A549 (cell line): ENCODE measurements at regions not wholly inside any gene's neighbourhood (a gene's known extent, or its start where the extent isn't known, plus 50 kb on each side); places are given as distances from the start of the nearest gene placed in this dataset.

Experiments used
- ATAC-seq, 2 experiments: fragments of 200-7000 bp in 1 of 2; fragments of >200 bp in 1 of 2; cut with Nextera tagmentation in 1 of 2; cut with Tn5 transposase in 1 of 2; 3 replicates each; pipeline versions ENCODE4 v1.8.0 to v1.9.1; 2018 to 2020; ENCODE audit warnings: mild to moderate bottlenecking in 1 of 2, moderate library complexity in 1 of 2
- CTCF ChIA-PET: fragments of 300-600 bp; sonication (Branson Sonifier 250); formaldehyde crosslinking; extraction: SDS; loops from one replicate; lab custom pipeline; 2021; ENCODE audit warnings: antibody characterized with exemption, inconsistent platforms; lab: Yijun Ruan, JAX
- POLR2A ChIA-PET: fragments of 350-600 bp; formaldehyde crosslinking; extraction: SDS; loops from one replicate; lab custom pipeline; 2021; ENCODE audit warnings: antibody characterized with exemption, inconsistent platforms; lab: Yijun Ruan, JAX
- DNase-seq, 2 experiments: peaks; one replicate each; pipeline versions ENCODE4 v3.0.0 to v3.0.0-alpha.2; 2011 to 2016; ENCODE audit warnings: low read depth in 1 of 2, low spot score in 1 of 2
- FAIRE-seq: peaks from 2 replicates; lab custom pipeline; 2011; peaks lifted over from hg19 to GRCh38; lab: Jason Lieb, UNC
- H3K27ac ChIP-seq, 2 experiments: fragments of >200 bp; sonication (Bioruptor Twin); formaldehyde crosslinking; 3 replicates each; pipeline ENCODE4 v1.5.1; 2016 to 2017
- H3K4me1 ChIP-seq: fragments of >200 bp; sonication (Bioruptor Twin); formaldehyde crosslinking; 3 replicates; pipeline ENCODE4 v1.6.1; 2016
- H3K4me2 ChIP-seq: fragments of >200 bp; sonication (Bioruptor Twin); formaldehyde crosslinking; 3 replicates; pipeline ENCODE4 v1.6.1; 2016
- H3K4me3 ChIP-seq: fragments of >200 bp; sonication (Bioruptor Twin); formaldehyde crosslinking; 3 replicates; pipeline ENCODE4 v1.5.1; 2016
- H3K9me3 ChIP-seq: fragments of >200 bp; sonication (Bioruptor Twin); formaldehyde crosslinking; 3 replicates; pipeline ENCODE4 v1.6.1; 2016
- BHLHE40 ChIP-seq: IDR thresholded peaks from 2 replicates; pipeline ENCODE4 v1.6.1; 2012; ENCODE audit warnings: low read depth, low read length, inconsistent platforms
- CBX2 ChIP-seq: fragments of 200-600 bp; sonication (generic); IDR thresholded peaks from 2 replicates; pipeline ENCODE4 v1.6.1; 2016; ENCODE audit warnings: low read depth, mild to moderate bottlenecking, borderline replicate concordance
- CBX8 ChIP-seq: fragments of 200-600 bp; sonication (generic); IDR thresholded peaks from 2 replicates; pipeline ENCODE4 v1.6.1; 2016
- CHD2 ChIP-seq: fragments of 150-350 bp; IDR thresholded peaks from 2 replicates; pipeline ENCODE4 v1.6.1; 2014; ENCODE audit warnings: low read length; ENCODE audit not compliant: partially characterized antibody
- EHMT2 ChIP-seq: fragments of 200-600 bp; sonication (generic); IDR thresholded peaks from 2 replicates; pipeline ENCODE4 v1.6.1; 2016; ENCODE audit warnings: antibody characterized with exemption, low read depth, mild to moderate bottlenecking, moderate library complexity
- EP300 ChIP-seq, 2 experiments: fragments of >200 bp; sonication (Bioruptor Twin); formaldehyde crosslinking; IDR thresholded peaks; 2 replicates in 1 of 2; 3 replicates in 1 of 2; pipeline ENCODE4 v1.6.1; 2016 to 2017
- FOSL2 ChIP-seq, 2 experiments: fragments of 450-650 bp in 1 of 2; fragments of >200 bp in 1 of 2; sonication (Bioruptor Twin) in 1 of 2; formaldehyde crosslinking; IDR thresholded peaks; 2 replicates each; pipeline versions ENCODE4 v1.5.0 to v1.6.1; 2016 to 2020; ENCODE audit warnings: mild to moderate bottlenecking in 1 of 2, moderate library complexity in 1 of 2
- FOXS1 ChIP-seq: fragments of 250-450 bp; sonication (Bioruptor Pico); IDR thresholded peaks from 2 replicates; pipeline ENCODE4 v1.5.0; 2020; ENCODE audit warnings: mild to moderate bottlenecking, moderate library complexity
- GATA3 ChIP-seq: IDR thresholded peaks from 2 replicates; pipeline ENCODE4 v1.6.1; 2012; ENCODE audit warnings: borderline replicate concordance
- HOXB13 ChIP-seq: fragments of 250-450 bp; sonication (Bioruptor Pico); IDR thresholded peaks from 2 replicates; pipeline ENCODE4 v1.5.0; 2020; ENCODE audit warnings: low read depth, mild to moderate bottlenecking, moderate library complexity
- HOXB5 ChIP-seq: fragments of 250-450 bp; sonication (Bioruptor Pico); IDR thresholded peaks from 2 replicates; pipeline ENCODE4 v1.5.0; 2020; ENCODE audit warnings: mild to moderate bottlenecking, moderate library complexity
- MAFK ChIP-seq: fragments of 450-650 bp; IDR thresholded peaks from 2 replicates; pipeline ENCODE4 v1.6.1; 2014; ENCODE audit not compliant: partially characterized antibody
- MYC ChIP-seq: IDR thresholded peaks from 2 replicates; pipeline ENCODE4 v1.6.1; 2012; ENCODE audit warnings: mild to moderate bottlenecking, inconsistent platforms, low read length, improper control_type of control experiment, borderline replicate concordance
- NPAS2 ChIP-seq: fragments of 250-450 bp; sonication (Bioruptor Pico); IDR thresholded peaks from 2 replicates; pipeline ENCODE4 v1.8.0; 2022; ENCODE audit warnings: mild to moderate bottlenecking, moderate library complexity, borderline replicate concordance
- PHF8 ChIP-seq: fragments of 200-600 bp; sonication (generic); IDR thresholded peaks from 2 replicates; pipeline ENCODE4 v1.6.1; 2016; ENCODE audit warnings: low read depth, mild to moderate bottlenecking, antibody characterized with exemption, moderate library complexity, borderline replicate concordance
- POLR2AphosphoS2 ChIP-seq: conservative IDR thresholded peaks from 2 replicates; pipeline ENCODE4 v1.6.1; 2012; ENCODE audit warnings: low read length, improper control_type of control experiment, inconsistent platforms
- RAD21 ChIP-seq, 2 experiments: fragments of >200 bp in 1 of 2; sonication (Bioruptor Twin) in 1 of 2; formaldehyde crosslinking in 1 of 2; IDR thresholded peaks in 1 of 2; conservative IDR thresholded peaks in 1 of 2; 2 replicates in 1 of 2; 3 replicates in 1 of 2; pipeline ENCODE4 v1.6.1; 2012 to 2018; ENCODE audit warnings: inconsistent platforms in 1 of 2
- RCOR1 ChIP-seq: fragments of 150-350 bp; IDR thresholded peaks from 2 replicates; pipeline ENCODE4 v1.6.1; 2014; ENCODE audit warnings: antibody characterized with exemption, low read length, low read depth
- RFX5 ChIP-seq: fragments of 450-650 bp; IDR thresholded peaks from 2 replicates; pipeline ENCODE4 v1.7.1; 2014; ENCODE audit warnings: antibody characterized with exemption, mild to moderate bottlenecking, moderate library complexity
- SREBF2 ChIP-seq: fragments of 450-650 bp; IDR thresholded peaks from 2 replicates; pipeline ENCODE4 v1.6.1; 2014; ENCODE audit warnings: mild to moderate bottlenecking, moderate library complexity
- TFCP2L1 ChIP-seq: fragments of 250-450 bp; sonication (Bioruptor Pico); IDR thresholded peaks from 2 replicates; pipeline ENCODE4 v1.5.0; 2021; ENCODE audit warnings: mild to moderate bottlenecking
- TP53 ChIP-seq: fragments of 250-450 bp; sonication (Bioruptor Pico); IDR thresholded peaks from 2 replicates; pipeline ENCODE4 v1.5.0; 2021; ENCODE audit warnings: mild to moderate bottlenecking, moderate library complexity
- ZSCAN20 ChIP-seq: fragments of 250-450 bp; sonication (Bioruptor Pico); IDR thresholded peaks from 2 replicates; pipeline ENCODE4 v1.8.0; 2022; ENCODE audit warnings: mild to moderate bottlenecking, moderate library complexity
- WGBS: methylation state at CpG from one replicate; pipeline ENCODE4 v1.1.6; 2017; ENCODE audit errors: missing lambda C conversion rate; 5-methylcytosine and 5-hydroxymethylcytosine counted together
- TF ChIP-seq, protein P1 (sequence below): fragments of >200 bp; sonication (Bioruptor Twin); formaldehyde crosslinking; IDR thresholded peaks from 2 replicates; pipeline ENCODE4 v1.6.1; 2016
- TF ChIP-seq, protein P2 (sequence below): fragments of >200 bp; sonication (Bioruptor Twin); formaldehyde crosslinking; IDR thresholded peaks from 3 replicates; pipeline ENCODE4 v1.5.1; 2016
- TF ChIP-seq, protein P3 (sequence below): IDR thresholded peaks from 2 replicates; pipeline ENCODE4 v1.6.1; 2012
- TF ChIP-seq, protein P4 (sequence below): IDR thresholded peaks from 2 replicates; pipeline ENCODE4 v1.6.1; 2012; ENCODE audit warnings: low read depth, borderline replicate concordance
- TF ChIP-seq, protein P5 (sequence below): fragments of 150-350 bp; IDR thresholded peaks from 2 replicates; pipeline ENCODE4 v1.6.1; 2014; ENCODE audit warnings: low read depth, mild to moderate bottlenecking, low read length
- TF ChIP-seq, protein P6 (sequence below): IDR thresholded peaks from 2 replicates; pipeline ENCODE4 v1.6.1; 2012

DNA sequence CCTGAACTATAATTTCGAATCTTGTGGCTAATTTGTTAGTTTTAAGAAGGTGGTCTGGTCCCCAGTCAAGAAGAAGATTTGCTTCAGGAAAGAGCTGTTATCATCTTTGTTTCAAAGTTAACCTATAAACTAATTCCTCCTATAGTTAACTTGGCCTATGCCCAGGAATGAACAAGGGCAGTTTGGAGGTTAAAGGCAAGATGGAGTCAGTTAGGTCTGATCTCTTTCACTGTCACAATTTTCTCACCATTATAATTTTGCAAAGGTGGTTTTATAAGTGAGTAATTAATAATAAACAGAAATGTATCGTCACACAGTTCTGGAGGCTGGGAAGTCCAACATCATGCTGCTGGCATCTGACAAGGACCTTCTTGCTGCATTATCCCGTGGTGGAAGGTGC is 238.6 kb downstream of the PIK3R1 start (continued):
- TF ChIP-seq GATA3 (no peak), CBX8 (no peak), ZSCAN20 (CRISPR knock-in tag) (no peak)
- TF ChIP-seq, protein P1, sequence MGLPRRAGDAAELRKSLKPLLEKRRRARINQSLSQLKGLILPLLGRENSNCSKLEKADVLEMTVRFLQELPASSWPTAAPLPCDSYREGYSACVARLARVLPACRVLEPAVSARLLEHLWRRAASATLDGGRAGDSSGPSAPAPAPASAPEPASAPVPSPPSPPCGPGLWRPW, result no peak

DNA sequence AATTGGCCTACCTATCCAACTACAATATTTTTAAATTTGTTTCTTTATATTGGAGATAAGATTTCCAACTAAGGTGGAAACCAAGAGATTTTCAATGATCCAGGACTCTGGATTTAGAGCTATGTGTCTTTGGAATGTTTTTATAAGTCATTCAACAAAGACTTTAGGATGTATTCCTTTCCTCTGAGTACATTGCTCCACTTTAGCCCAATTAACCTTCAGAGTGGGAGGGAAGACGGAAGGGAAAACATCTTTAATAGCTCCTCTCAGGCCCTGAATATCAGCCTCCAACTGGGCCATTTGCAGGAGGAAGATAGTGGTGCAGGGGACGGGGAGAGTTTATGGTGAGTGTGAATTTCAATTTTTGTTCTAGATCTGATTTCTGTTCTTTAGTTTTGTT is 239.2 kb downstream of the PIK3R1 start:
- ChIA-PET CTCF (interaction anchor here (0.6 kb wide), 1 partner anchor 19 kb away, joined by 3 read pairs; no protein-coding TSS in a partner anchor), POLR2A (no interaction called here)
- WGBS, result 86% methylated on average over 2 of the region's 2 CpGs
- TF ChIP-seq, protein P2, sequence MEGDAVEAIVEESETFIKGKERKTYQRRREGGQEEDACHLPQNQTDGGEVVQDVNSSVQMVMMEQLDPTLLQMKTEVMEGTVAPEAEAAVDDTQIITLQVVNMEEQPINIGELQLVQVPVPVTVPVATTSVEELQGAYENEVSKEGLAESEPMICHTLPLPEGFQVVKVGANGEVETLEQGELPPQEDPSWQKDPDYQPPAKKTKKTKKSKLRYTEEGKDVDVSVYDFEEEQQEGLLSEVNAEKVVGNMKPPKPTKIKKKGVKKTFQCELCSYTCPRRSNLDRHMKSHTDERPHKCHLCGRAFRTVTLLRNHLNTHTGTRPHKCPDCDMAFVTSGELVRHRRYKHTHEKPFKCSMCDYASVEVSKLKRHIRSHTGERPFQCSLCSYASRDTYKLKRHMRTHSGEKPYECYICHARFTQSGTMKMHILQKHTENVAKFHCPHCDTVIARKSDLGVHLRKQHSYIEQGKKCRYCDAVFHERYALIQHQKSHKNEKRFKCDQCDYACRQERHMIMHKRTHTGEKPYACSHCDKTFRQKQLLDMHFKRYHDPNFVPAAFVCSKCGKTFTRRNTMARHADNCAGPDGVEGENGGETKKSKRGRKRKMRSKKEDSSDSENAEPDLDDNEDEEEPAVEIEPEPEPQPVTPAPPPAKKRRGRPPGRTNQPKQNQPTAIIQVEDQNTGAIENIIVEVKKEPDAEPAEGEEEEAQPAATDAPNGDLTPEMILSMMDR, result no peak
- TF ChIP-seq HOXB5 (CRISPR knock-in tag) (no peak), EHMT2 (no peak), CBX8 (no peak), CHD2 (no peak), MAFK (no peak), HOXB13 (CRISPR knock-in tag) (no peak), TP53 (CRISPR knock-in tag) (no peak), CBX2 (no peak), RAD21 (conservative IDR thresholded peaks at IDR 0.05 in 1 of 2, IDR thresholded peaks at IDR 0.05 in 1 of 2) (no peak), PHF8 (no peak)
- TF ChIP-seq, protein P3, sequence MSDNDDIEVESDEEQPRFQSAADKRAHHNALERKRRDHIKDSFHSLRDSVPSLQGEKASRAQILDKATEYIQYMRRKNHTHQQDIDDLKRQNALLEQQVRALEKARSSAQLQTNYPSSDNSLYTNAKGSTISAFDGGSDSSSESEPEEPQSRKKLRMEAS, result no peak
- no peak overlapping the region for H3K4me2 ChIP-seq
- DNase-seq (no peak), ATAC-seq (no peak), FAIRE-seq (no peak)
- H3K4me1 ChIP-seq, result peaks cover 30% of the 10 kb centered on the region
- no peaks in the 10 kb centered on the region for H3K9me3 ChIP-seq
- H3K4me3 ChIP-seq, result no peak overlapping the region
- no peak overlapping the region for H3K27ac ChIP-seq

DNA sequence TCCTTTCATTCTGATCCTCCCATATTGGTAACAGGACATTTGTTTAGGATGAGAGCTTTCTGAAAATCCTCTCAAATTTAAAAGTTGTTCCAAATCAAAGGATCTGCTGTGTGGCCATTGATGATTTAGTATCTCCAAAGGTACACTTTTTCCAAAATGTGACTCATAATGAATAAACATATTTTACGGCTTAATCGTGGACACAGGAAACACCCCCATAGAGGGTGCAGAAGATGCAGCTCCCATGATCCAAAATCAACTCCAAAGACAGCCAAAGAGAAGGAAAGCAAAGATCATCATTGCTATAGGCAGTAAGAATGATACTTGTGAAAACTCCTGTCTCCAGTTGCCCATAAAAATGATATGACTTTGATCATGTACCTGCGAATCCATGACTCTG is 239.7 kb downstream of the PIK3R1 start:
- Histone ChIP-seq H3K4me1 (peaks cover 30% of the 10 kb centered on the region), H3K9me3 (no peaks in the 10 kb centered on the region)
- no peak for DNase-seq
- TF ChIP-seq EP300 (IDR thresholded peaks at IDR 0.05), result no peak
- TF ChIP-seq, protein P3, result no peak
- TF ChIP-seq TP53 (CRISPR knock-in tag), result no peak
- TF ChIP-seq, protein P4, sequence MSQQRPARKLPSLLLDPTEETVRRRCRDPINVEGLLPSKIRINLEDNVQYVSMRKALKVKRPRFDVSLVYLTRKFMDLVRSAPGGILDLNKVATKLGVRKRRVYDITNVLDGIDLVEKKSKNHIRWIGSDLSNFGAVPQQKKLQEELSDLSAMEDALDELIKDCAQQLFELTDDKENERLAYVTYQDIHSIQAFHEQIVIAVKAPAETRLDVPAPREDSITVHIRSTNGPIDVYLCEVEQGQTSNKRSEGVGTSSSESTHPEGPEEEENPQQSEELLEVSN, result no peak
- no peak for TF ChIP-seq RFX5
- no peak for TF ChIP-seq BHLHE40
- no peak for TF ChIP-seq CBX8
- no peak for TF ChIP-seq TFCP2L1 (CRISPR knock-in tag)
- TF ChIP-seq FOXS1 (CRISPR knock-in tag), result no peak
- no peak for TF ChIP-seq POLR2AphosphoS2
- TF ChIP-seq CHD2, result no peak
- TF ChIP-seq CBX2, result no peak
- TF ChIP-seq, protein P5, sequence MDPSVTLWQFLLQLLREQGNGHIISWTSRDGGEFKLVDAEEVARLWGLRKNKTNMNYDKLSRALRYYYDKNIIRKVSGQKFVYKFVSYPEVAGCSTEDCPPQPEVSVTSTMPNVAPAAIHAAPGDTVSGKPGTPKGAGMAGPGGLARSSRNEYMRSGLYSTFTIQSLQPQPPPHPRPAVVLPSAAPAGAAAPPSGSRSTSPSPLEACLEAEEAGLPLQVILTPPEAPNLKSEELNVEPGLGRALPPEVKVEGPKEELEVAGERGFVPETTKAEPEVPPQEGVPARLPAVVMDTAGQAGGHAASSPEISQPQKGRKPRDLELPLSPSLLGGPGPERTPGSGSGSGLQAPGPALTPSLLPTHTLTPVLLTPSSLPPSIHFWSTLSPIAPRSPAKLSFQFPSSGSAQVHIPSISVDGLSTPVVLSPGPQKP, result no peak
- no peak for TF ChIP-seq FOSL2 (IDR thresholded peaks at IDR 0.05)
- no peak for TF ChIP-seq FOSL2 (CRISPR knock-in tag; IDR thresholded peaks at IDR 0.05)
- TF ChIP-seq RCOR1, result no peak
- no peak for TF ChIP-seq SREBF2
- no peak for TF ChIP-seq PHF8
- TF ChIP-seq, protein P6, sequence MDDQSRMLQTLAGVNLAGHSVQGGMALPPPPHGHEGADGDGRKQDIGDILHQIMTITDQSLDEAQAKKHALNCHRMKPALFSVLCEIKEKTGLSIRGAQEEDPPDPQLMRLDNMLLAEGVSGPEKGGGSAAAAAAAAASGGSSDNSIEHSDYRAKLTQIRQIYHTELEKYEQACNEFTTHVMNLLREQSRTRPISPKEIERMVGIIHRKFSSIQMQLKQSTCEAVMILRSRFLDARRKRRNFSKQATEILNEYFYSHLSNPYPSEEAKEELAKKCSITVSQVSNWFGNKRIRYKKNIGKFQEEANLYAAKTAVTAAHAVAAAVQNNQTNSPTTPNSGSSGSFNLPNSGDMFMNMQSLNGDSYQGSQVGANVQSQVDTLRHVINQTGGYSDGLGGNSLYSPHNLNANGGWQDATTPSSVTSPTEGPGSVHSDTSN, result no peak
- no peak for TF ChIP-seq NPAS2 (CRISPR knock-in tag)
- no peak for TF ChIP-seq MYC
- TF ChIP-seq, all 56 proteins: peak for 0
- no peak overlapping the region for H3K4me3 ChIP-seq
- WGBS, result 33% methylated on average over 3 of the region's 3 CpGs
- CTCF ChIA-PET, result interaction anchor here (0.6 kb wide), 1 partner anchor 19 kb away, joined by 3 read pairs; no protein-coding TSS in a partner anchor
- POLR2A ChIA-PET, result no interaction called here
- H3K4me2 ChIP-seq, result no peak overlapping the region
- ATAC-seq (no peak), FAIRE-seq (no peak)
- H3K27ac ChIP-seq, result peak overlapping the region in 1 of 2 experiments; percentile 74; a peak in 2 of 6 replicates
